ENCODE measurements at regions not wholly inside any gene's neighbourhood (a gene's known extent, or its start where the extent isn't known, plus 50 kb on each side); places are given as distances from the start of the nearest gene placed in this dataset.

DNA sequence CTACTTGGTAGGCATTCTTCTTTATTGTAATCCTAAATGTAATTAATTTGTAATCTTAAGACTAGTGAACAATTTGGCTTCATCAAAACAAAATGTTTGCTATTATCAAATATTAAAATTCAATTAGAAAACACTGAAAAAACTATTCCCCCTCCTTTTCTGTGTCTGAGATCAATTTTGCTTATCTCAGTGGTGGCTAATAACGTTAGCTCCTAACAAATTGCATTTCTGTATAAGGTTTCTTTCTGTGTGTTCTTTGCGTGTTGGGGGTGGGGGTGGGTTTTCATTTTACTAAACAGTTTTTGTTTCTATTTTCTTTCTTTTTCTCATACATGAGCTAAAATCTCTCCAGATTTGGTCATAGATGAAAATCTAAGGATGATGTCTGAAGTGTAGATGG lies 54.0 kb upstream of the EYA4 start:
- DNase-seq (ENCODE audit: low spot score): no peak

DNA sequence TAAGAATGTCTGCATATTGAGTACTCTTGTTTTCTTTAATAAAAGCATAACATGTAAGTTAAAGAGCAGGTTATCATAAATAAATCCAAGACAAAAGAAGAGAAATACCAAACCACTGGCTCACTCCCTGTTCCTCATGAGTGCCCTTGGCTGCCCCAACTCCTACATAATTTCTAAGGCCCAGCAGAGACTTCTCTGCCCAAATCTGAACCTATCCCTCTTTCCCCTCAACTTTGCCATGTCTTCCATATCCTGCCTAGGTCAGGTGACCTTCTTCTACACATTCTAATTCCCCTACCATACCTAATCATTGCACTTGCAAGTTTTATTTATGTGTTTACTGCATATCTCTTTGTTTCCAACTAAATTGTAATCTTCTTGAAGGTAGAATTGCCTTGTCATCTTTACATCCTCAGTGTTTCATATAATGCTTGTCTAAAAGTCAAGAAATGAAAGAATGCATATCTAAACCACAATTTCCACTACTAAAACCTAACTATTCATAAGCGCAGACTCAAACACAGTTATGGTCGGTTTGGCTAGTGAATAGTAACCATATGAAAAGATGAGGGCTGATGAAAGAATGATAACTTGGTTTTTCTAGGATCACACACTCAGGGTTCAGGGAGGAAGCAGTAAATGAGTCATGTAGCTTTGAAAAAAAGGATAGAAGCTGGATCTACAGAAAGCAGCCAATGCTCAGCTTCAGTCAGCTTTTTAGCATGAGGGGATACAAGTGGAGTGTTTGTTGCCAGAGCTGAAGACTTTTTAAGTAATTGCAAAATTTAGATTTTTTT lies 53.3 kb upstream of the EYA4 start:
- no peak for DNase-seq (ENCODE audit: low spot score)

DNA sequence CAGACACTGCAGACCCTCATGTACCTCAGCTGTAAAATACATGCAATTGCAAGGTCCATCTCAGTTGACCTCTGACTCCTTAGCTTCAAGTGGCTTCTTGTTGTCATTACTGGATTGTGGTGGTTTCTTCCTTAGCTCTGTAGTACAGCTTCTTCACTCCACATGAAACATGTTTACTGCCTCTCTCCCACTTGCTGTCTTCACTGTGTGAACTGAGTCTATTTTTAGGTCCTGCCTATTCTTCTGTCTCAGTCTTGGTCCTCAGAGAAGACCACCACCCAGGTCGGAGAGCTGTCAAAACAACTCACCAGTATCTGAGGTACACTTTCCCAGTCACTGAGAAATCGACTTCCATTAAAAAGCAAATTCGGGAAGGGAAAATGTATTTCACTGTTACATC lies 50.2 kb upstream of the EYA4 start:
- DNase-seq (ENCODE audit: low spot score): no peak

DNA sequence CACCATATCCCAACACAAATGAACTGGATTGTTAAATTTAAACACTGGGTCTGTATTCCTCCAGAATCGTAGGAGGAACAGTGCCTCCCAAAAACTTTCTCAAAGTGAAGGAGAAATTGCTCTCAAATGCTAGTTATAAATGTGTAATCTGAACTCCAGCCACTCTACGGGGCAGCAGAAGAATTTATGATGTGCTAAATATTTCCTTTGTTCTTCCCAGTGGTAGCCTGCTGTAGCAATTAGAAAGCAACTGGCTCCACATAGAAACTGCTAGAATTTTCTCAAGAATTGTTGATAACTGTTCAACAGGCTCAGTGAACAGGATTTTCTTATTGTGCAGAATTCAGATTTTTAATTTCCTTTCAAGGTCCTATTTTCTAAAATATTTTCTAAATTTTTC lies 49.8 kb upstream of the EYA4 start:
- no peak for DNase-seq (ENCODE audit: low spot score)

Measured in hematopoietic multipotent progenitor cell treated with erythropoietin and hydrocortisone succinate and interleukin-3 and kit ligand, for 15 days (in vitro differentiated cells).